ENCODE measurements at regions not wholly inside any gene's neighbourhood (a gene's known extent, or its start where the extent isn't known, plus 50 kb on each side); places are given as distances from the start of the nearest gene placed in this dataset.

DNA sequence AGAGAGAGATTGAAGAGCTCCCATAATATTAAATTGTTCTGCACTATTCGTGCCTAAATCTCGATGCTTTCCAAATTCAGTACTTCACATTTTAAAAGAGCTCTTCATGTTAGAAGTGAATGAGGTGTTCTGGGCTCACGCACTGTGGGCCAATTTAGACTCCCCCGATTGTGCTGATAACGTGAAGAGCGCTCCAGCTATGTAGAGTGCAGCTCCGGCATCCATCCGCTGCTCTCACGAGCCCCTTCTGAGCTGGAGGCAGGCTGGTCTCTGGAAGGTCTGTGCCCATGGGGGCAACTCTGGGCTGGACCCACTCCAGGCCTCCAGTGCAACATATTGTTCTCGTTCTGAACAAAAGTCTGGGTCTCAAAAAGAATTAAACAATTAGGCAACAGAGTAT lies 692.6 kb downstream of the VRK1 start:
- 42% methylated on average over 2 of the region's 10 CpGs; no CpG with 5 or more reads in 1 of the 2 experiments for WGBS, 2 experiments (ENCODE audit: extremely low coverage in 2 of 2, insufficient read length in 1 of 2)
- POLR2A ChIA-PET (ENCODE audit: unreplicated experiment) = no interaction called here
- no peak overlapping the region for H3K9ac ChIP-seq (ENCODE audit: low read depth, low read length)

More for the DNA sequence above, 692.6 kb downstream of the VRK1 start:
- Histone ChIP-seq H3K56ac (ENCODE audit: extremely low read depth, insufficient read depth, low read length) (no peak overlapping the region), H4K91ac (ENCODE audit: insufficient read depth, low read depth, low read length) (no peak overlapping the region), H2AK5ac (ENCODE audit: low read depth, low read length) (no peak overlapping the region), H4K5ac (ENCODE audit: low read depth, low read length) (no peak overlapping the region), H3K27ac (ENCODE audit: insufficient read depth, low read length) (no peak overlapping the region), H3K4me1 (ENCODE audit: control insufficient read depth, insufficient read depth, low read length) (no peaks in the 10 kb centered on the region), H3K9me1 (ENCODE audit: insufficient read depth, low read length) (no peaks in the 10 kb centered on the region), H2BK20ac (ENCODE audit: low read depth, low read length) (no peak overlapping the region), H2BK15ac (ENCODE audit: low read depth, low read length) (no peak overlapping the region), H3K23ac (ENCODE audit: low read depth, low read length) (no peak overlapping the region), H3K18ac (ENCODE audit: low read depth, low read length) (no peak overlapping the region), H3K9me3 (ENCODE audit: control insufficient read depth, insufficient read depth, low read length) (peaks cover 31% of the 10 kb centered on the region), H2AFZ (replicated peaks; ENCODE audit: low read length, poor library complexity) (no peak overlapping the region), H3K79me1 (ENCODE audit: low read depth in 1 of 2, low read length in 2 of 2) (no peaks in the 10 kb centered on the region), H3K27me3 (ENCODE audit: control insufficient read depth, insufficient read depth, low read length) (no peaks in the 10 kb centered on the region), H3K4ac (ENCODE audit: low read depth, low read length) (no peak overlapping the region), H3K4me2 (ENCODE audit: low read depth, low read length) (no peak overlapping the region), H2BK120ac (ENCODE audit: low read depth, low read length) (no peak overlapping the region), H3K4me3 (ENCODE audit: insufficient read depth, low read depth, low read length) (no peak overlapping the region), H2AK9ac (replicated peaks; ENCODE audit: low read depth, low read length, poor library complexity) (no peak overlapping the region), H2BK5ac (ENCODE audit: low read depth, low read length, poor library complexity, severe bottlenecking) (no peak overlapping the region), H4K8ac (ENCODE audit: low read depth in 2 of 2, low read length in 2 of 2) (no peak overlapping the region), H3K36me3 (ENCODE audit: control insufficient read depth, insufficient read depth, low read length) (no peaks in the 10 kb centered on the region), H3K14ac (replicated peaks; ENCODE audit: low read depth, low read length) (no peak overlapping the region), H4K20me1 (ENCODE audit: insufficient read depth, low read length) (no peaks in the 10 kb centered on the region)
- ATAC-seq (ENCODE audit: low read depth) (no peak), DNase-seq (no peak)
- TF ChIP-seq, protein P1, sequence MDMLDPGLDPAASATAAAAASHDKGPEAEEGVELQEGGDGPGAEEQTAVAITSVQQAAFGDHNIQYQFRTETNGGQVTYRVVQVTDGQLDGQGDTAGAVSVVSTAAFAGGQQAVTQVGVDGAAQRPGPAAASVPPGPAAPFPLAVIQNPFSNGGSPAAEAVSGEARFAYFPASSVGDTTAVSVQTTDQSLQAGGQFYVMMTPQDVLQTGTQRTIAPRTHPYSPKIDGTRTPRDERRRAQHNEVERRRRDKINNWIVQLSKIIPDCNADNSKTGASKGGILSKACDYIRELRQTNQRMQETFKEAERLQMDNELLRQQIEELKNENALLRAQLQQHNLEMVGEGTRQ (IDR thresholded peaks at IDR 0.05; ENCODE audit: low read depth, low read length) = no peak
- TF ChIP-seq NFE2L2 (IDR thresholded peaks at IDR 0.05; ENCODE audit: low read depth, low read length) = no peak
- no peak for TF ChIP-seq BHLHE40 (IDR thresholded peaks at IDR 0.05; ENCODE audit: low read depth, low read length)
- no peak for TF ChIP-seq POLR2A (IDR thresholded peaks at IDR 0.05; ENCODE audit: low read depth, low read length)
- TF ChIP-seq, protein P2, sequence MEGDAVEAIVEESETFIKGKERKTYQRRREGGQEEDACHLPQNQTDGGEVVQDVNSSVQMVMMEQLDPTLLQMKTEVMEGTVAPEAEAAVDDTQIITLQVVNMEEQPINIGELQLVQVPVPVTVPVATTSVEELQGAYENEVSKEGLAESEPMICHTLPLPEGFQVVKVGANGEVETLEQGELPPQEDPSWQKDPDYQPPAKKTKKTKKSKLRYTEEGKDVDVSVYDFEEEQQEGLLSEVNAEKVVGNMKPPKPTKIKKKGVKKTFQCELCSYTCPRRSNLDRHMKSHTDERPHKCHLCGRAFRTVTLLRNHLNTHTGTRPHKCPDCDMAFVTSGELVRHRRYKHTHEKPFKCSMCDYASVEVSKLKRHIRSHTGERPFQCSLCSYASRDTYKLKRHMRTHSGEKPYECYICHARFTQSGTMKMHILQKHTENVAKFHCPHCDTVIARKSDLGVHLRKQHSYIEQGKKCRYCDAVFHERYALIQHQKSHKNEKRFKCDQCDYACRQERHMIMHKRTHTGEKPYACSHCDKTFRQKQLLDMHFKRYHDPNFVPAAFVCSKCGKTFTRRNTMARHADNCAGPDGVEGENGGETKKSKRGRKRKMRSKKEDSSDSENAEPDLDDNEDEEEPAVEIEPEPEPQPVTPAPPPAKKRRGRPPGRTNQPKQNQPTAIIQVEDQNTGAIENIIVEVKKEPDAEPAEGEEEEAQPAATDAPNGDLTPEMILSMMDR (conservative IDR thresholded peaks at IDR 0.05; ENCODE audit: low read depth, low read length) = no peak
- no peak for TF ChIP-seq SMC3 (IDR thresholded peaks at IDR 0.05; ENCODE audit: low read depth, low read length)
- TF ChIP-seq RFX5 (IDR thresholded peaks at IDR 0.05; ENCODE audit: low read depth, low read length) = no peak
- no peak for TF ChIP-seq MXI1 (IDR thresholded peaks at IDR 0.05; ENCODE audit: borderline replicate concordance, low read depth, low read length)
- TF ChIP-seq MAFK (IDR thresholded peaks at IDR 0.05; ENCODE audit: low read depth, low read length) = no peak
- no peak for TF ChIP-seq CEBPB (IDR thresholded peaks at IDR 0.05; ENCODE audit: low read depth, low read length)
- TF ChIP-seq, protein P3, sequence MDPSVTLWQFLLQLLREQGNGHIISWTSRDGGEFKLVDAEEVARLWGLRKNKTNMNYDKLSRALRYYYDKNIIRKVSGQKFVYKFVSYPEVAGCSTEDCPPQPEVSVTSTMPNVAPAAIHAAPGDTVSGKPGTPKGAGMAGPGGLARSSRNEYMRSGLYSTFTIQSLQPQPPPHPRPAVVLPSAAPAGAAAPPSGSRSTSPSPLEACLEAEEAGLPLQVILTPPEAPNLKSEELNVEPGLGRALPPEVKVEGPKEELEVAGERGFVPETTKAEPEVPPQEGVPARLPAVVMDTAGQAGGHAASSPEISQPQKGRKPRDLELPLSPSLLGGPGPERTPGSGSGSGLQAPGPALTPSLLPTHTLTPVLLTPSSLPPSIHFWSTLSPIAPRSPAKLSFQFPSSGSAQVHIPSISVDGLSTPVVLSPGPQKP (IDR thresholded peaks at IDR 0.05; ENCODE audit: borderline replicate concordance, low read depth, low read length) = no peak
- TF ChIP-seq FOS (IDR thresholded peaks at IDR 0.05; ENCODE audit: low read depth, low read length) = no peak
- TF ChIP-seq RCOR1 (IDR thresholded peaks at IDR 0.05; ENCODE audit: insufficient replicate concordance, low read length) = no peak
- no peak for TF ChIP-seq RAD21 (IDR thresholded peaks at IDR 0.05; ENCODE audit: low read length)
- no peak for TF ChIP-seq CHD1 (IDR thresholded peaks at IDR 0.05; ENCODE audit: low read depth, low read length)
- TF ChIP-seq MAZ (IDR thresholded peaks at IDR 0.05; ENCODE audit: borderline replicate concordance, low read depth, low read length) = no peak
- in situ Hi-C loops (cut with MboI; ENCODE audit: low sequenced_read_pairs) = no loop called here
- intact Hi-C loops (cut with micrococcal nuclease) = no loop called here
- CTCF ChIA-PET = no interaction called here
- no TSS peak for BruUV-seq (replicated peaks)
- dilution Hi-C loops (cut with HindIII; ENCODE audit: low sequenced_read_pairs, unreplicated experiment) = no loop called here

All from IMR-90 (cell line).